GM19193 (cell line): ENCODE measurements at regions not wholly inside any gene's neighbourhood (a gene's known extent, or its start where the extent isn't known, plus 50 kb on each side); places are given as distances from the start of the nearest gene placed in this dataset.

ENCODE experiments used
- POLR2A ChIP-seq: IDR thresholded peaks from 4 replicates; pipeline ENCODE4 v1.6.1; 2011; ENCODE audit not compliant: insufficient read depth, insufficient read length; ENCODE audit errors: extremely low read depth

DNA sequence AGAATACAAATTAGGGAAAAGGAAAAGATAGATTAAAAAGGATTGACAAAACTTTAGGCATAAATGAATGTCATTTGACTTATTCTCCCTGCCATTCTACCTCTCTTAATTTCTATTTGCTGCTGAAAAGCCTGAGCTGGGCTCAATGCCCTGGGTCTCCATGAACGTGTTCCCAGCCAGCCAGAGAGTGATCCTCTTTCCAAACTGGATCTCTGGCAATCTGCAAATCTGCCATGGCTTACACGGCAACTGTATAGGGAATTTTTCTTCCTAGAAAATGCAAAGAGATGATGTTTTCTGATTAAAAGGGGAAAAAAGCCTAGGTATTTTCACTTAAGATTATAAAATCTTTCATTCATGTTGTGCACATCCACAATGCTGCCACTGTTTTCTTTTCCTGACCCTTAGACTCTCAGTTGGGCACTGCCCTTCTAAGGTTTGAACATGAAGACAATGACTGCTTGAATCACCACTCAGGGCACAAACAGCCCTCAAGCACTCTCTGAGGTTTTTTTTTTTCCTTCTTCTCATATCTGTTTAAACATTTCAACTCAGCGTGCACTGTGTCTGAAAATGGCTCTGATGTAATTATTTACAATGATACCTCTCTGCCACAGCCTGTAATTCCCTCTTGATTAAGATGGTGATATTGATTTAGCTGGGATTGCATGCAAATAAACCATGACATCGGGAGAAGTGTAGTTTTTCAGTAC, 60.3 kb downstream of the DACT1 start:
- TF ChIP-seq POLR2A = no peak

DNA sequence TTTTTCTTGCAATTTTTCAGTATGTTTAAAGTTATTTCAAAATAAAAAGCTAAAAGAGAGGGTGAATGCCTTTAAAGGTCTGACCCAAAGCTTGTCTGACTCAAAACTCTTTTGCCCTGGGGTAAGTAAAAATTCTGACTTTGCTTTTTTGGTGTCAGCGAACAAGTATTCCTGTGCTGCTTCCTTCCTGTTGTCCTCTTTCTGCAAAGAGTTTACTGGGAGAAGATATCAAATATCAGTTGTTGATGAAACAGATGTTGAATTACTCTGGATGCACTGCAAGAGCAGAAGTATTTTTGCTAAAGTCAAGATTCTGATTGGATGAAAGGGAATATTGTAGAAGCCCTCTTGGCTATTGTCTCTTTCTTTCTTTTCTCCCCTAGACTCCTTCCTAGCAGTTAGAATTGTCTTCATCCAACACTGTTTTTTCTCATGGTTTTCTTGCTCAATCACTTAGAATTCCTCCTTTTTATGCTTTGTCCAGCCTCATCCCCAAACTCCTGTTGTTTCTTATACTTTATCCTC, 62.0 kb downstream of the DACT1 start:
- TF ChIP-seq POLR2A = no peak

DNA sequence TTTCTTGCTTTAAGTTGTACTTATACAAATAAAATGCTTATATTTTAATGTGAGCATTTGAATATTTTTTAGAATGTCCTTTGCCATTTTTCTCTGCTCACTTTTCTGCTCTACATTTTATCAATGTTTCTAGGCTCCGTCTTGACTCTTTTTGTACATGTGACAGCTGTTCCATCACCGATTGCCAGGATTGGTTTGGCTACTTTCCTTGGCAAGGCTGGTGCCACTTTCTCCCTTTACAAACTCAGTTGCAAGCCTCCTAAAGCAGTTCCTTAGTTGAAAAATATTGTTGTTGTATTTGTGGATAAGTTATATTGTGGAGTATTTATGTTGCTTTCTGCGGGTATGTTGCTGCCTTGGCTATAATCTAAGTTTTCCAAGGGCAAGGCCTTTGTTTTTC, 63.4 kb downstream of the DACT1 start:
- no peak for TF ChIP-seq POLR2A

DNA sequence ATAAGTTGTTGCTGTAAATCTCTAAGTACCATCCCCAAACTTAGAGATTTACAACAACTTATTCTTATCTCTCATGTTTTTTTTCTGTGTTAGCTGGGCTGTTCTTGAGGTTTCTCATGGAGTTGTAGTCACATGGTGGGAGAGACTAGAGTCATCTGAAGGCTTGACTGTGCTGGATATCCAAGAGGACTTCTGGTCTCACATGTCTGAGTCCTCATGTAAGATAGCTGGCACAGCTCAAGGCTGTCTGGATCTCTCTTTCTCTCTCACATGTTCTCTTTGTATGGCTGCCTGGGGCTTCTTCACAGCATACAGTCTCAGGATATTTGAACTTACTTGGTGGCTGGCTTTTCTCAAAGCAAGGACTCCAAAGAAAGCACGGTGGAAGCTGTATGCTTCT, 63.8 kb downstream of the DACT1 start:
- TF ChIP-seq POLR2A = no peak

DNA sequence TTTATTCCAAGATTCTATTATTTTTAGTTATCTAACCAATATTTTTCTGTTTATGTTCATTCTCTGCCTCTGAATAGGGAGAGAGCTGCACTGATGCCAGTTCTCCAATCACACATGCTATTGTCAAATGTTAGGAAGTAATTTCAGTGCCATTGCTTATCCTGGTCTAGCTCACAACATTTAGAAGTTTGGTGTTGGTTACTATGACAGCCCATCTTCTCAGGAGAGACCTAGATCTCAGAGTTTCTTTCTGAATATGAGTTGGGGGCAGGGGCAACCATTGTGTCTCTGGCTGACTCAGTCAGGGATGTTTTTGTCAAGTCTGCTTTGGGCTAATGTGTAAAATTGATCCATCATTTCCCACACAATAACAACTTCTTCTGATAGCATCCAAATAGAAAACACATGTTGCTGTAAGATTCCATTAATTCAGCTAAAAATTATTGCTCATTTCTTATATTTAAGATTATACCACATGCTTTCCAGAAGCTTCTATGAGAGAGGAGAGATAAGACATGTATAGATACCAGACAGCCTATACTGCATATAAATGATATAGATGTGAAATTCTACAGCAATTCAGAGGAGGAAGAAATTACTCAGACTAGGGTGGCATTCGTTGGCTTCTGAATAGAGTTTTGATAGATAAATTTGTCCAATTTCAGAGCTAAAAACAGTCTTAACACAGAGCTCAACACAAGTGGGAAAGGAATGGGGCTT, 64.8 kb downstream of the DACT1 start:
- no peak for TF ChIP-seq POLR2A

DNA sequence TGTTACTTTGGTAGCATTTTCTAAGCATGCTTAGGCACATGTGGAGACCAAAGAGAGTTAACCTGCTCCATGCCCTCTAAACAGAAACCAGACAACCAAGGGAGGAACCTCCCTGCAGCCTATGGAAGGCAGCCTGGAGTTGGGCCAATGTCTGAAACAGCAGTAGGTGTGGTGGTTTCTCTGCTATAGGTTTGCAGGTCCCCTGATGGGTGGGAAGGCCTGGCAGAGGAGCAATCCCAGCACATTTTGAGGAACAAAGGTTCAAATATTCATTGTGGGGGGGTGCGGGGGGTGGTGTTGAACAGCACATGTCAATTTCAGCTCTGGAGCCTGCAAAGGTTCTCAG, 65.4 kb downstream of the DACT1 start:
- TF ChIP-seq POLR2A = no peak

DNA sequence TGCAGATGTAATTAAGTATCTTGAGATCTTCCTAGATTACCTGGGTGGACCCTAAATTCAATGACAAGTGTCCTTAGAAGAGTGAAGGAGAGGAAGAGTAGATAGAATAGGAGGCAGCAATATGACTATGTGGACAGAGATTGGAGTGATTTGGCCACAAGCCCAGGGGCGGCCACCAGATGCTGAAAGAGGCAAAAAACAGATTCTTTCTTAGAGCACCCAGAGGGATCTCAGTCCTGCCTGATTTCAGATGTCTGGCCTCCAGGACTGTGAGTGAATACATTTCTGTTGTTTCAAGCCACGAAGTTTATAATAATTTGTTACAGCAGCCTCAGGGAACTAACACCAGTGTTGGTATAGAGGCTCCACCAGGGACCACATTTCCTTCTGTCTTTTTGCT, 67.3 kb downstream of the DACT1 start:
- no peak for TF ChIP-seq POLR2A

DNA sequence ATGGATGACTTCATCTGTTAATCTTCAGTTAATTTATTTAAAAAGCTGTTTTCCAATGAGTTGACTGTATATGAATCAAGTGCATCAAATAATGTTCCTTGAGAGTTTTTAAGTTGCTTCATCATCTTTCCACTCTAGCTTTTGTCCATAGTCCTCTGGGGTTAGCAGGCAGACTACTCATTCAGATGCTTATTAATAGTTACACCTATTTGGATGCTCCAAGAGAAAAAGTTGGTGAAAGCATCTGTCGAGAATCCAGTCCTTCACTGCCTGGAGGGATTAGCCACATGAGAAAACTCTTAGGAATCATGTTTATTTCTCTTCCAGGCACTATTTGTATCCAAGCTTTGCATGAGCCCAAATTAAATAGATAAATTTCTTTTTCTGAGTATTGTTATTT, 70.2 kb downstream of the DACT1 start:
- TF ChIP-seq POLR2A = no peak

DNA sequence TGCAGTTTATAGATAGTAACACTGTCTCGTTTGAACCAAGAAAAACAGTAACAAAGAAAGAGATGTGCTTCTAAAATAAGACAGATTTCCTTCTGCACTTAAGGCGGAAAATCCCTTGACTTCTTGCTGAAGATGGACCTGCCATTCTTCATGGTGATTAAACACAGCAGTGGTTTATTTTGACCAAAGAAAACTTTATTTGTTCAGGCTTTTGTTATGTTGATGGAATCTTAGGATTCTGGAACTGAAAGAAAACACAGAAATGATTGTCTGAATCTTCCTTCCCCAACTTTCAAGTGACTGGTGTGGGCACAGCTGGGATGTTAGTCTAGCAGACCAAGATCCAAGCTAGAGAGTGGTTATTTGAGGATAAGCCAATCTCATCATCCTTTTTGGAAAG, 72.2 kb downstream of the DACT1 start:
- no peak for TF ChIP-seq POLR2A

DNA sequence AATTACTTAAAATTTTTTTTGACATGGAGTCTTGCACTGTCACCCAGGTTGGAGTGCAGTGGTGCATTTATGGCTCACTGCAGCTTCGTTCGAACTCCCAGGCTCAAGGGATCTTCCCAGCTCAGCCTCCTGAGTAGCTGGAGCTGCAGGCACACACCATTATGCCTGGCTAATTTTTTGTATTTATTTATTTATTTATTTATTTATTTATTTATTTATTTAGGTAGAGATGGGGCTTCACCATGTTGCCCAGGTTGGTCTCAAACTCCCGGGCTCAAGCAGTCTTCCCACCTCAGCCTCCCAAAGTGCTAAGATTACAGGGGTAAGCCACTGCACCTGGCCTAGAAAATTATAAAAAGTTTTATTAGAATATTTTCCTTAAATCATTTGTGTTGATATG, 73.6 kb downstream of the DACT1 start:
- no peak for TF ChIP-seq POLR2A

DNA sequence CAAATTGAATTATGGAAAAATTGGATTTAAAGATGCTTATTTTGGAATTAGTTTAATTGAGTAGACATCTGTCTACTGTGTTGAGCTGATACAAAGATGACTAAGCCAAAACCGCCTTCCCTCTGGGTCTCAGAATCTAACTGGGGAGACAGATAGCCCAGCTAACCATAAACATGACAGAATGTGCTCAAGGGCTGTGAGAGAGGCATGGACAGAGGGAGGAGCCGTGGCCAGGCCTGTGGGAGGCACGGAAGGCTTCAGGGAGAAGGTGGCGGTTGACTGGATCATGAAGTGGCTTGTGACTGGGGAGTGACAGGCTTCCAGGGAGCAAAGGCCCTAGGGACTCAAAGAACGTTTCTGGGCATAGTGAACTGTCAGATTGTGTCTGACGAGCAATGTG, 74.6 kb downstream of the DACT1 start:
- TF ChIP-seq POLR2A = no peak

DNA sequence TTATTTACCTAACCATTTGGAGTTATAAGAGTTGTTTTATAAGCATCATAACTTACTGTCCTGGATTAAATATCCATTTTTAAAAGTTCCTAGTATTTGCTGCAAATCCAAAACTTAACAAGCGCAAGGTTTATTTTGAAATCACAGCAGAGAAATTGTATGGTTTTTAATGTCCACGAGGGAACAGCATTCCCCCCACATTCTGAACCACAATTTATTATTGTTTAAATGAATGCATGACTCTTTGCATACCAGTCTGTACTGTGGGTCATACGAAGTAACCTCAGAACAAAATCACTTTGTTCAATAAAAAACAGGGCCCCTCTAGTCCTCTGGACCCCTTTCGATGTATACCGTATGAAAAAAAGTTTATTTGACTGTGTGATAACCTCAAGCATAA, 75.9 kb downstream of the DACT1 start:
- no peak for TF ChIP-seq POLR2A

DNA sequence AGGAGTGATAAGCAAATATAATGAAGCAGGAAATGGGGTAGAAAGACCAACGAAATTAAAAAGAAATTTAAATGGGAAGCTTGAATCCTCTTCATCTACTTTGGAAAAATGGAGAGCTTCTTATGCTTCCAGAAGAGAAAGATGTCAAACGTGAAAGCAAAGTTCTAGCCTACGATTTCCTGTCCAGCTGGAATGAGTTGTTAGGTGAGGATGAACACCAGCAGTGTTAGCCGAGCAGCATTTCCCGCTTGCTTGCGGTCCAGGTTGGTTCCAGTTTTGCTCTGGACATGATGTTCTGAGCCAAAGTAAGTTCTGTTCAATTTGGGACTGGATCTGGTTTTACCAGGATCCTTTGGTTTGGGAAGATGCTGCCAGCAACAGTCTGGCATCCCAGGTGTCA, 78.9 kb downstream of the DACT1 start:
- TF ChIP-seq POLR2A = no peak

DNA sequence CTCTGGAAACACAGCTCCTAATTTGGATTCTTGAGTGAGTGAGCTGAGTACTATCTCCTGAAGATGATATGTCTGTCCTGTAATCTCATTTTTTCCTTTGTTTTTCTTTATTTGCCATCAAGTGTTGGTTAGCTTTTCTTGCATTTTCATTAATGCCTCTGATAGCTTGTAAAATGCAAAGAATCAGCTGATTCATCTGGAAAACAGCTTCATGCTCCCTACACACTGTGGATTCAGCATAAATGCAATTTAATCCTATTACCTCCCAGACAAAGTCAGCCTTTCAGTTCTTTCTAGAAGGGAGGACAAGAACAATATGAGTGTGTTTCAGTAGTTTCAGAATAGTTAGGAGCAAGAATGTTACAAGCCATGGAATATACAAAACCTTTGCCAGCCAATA, 79.4 kb downstream of the DACT1 start:
- TF ChIP-seq POLR2A = no peak

DNA sequence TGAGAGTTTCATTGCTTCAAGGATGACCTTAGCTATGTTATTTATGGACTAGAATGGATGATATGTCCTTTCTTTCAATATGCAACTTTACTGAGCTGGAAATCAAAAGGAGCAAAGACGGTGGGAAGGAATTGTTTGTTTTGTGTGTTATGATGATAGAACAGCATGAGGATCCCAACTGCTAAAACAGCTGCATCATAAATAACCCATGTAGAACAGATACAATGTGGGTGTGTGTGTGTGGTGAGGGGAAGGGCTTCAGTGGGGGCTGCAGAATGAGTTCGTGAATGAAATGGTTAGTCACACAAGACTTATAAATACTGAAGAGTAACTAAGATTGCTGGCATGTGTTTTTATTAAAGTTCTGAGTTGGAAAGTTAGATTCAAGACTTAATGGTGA, 80.1 kb downstream of the DACT1 start:
- TF ChIP-seq POLR2A = no peak

DNA sequence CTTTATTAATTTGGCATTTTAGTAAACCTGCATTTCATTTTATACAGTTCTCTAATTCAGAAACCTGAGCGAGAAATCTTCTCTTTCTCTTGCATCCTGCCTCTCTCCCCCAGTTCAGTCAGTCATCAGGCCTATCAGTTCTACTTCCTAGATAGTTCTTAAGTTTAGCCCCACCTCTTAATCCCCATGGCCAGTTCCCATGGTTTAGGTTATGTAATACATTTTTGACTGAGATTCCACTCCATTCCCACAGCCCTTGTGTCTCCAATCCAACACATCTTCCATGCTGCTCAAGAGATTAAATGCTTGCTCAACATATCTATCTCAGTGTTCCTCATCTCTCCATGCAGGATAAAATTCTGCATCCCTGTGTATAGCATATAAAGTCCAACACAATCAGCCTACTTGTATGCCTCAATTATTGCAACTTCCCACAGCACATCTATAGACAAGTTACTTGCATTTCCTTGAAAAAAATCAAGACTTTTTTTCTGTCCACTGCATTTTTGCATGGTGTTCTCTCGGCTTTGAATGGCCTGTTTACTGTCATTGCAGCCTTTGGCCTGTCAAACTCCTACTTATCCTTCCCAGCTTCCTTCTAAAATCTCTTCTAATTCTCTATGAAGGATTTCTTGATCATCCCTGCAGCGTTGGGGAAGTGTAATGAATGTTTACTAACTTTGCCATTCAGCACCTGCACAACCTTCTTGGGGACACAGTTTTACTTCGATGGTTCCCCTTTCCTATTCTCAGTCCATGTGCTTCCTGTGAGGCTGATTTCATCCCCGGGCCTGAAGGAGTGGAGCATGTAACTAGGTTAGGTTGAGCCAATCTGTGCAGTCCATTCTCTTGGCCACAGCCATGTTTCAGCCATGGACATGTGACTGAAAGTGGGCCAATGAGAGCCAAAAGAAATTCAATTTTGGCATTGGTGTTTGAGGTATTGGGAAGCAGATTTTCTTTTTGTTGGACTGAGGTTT, 80.8 kb downstream of the DACT1 start:
- no peak for TF ChIP-seq POLR2A

DNA sequence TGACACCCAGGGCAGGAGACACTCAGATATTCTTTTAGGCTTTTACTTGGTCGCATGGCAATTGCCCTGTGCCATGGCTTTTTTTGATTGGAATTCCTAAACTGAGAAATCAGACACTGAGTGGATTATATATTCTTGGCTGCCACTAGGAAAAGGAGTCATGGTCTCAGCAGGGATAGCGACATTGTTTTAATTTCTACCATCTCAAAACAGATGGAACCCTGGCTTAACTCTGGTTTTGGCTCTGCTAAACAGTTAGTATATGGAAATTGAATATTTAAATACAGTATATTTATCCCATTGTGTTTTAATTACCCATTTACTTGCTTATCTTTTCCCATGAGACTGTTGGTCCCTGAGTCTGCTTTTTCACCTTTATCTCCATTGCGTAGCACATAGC, 84.0 kb downstream of the DACT1 start:
- TF ChIP-seq POLR2A = no peak
